ENCODE measurements at regions not wholly inside any gene's neighbourhood (a gene's known extent, or its start where the extent isn't known, plus 50 kb on each side); places are given as distances from the start of the nearest gene placed in this dataset.

GRCh38 chr9:71384343-71384742 is 262.9 kb upstream of the TRPM3 start:
- FAIRE-seq = no peak
- no peak for DNase-seq (ENCODE audit: insufficient read length, low spot score)

GRCh38 chr9:71383308-71383940 is 262.0 kb upstream of the TRPM3 start:
- FAIRE-seq = no peak
- no peak for DNase-seq (ENCODE audit: insufficient read length, low spot score)

GRCh38 chr9:71368157-71368556 is 246.7 kb upstream of the TRPM3 start:
- no peak for DNase-seq (ENCODE audit: insufficient read length, low spot score)
- no peak for FAIRE-seq

GRCh38 chr9:71364186-71364955 is 242.9 kb upstream of the TRPM3 start:
- FAIRE-seq (no peak), DNase-seq (ENCODE audit: insufficient read length, low spot score) (no peak)

- DNase-seq (ENCODE audit: insufficient read length, low spot score) (no peak), FAIRE-seq (no peak)
Observed at GRCh38 chr9:71363286-71363961, 242.0 kb upstream of the TRPM3 start.

- FAIRE-seq = no peak
- no peak for DNase-seq (ENCODE audit: insufficient read length, low spot score)
Observed at GRCh38 chr9:71361357-71361756, 239.9 kb upstream of the TRPM3 start.

GRCh38 chr9:71357346-71357745 is 235.9 kb upstream of the TRPM3 start:
- FAIRE-seq (no peak), DNase-seq (ENCODE audit: insufficient read length, low spot score) (no peak)

GRCh38 chr9:71355884-71356283 is 234.5 kb upstream of the TRPM3 start:
- FAIRE-seq (no peak), DNase-seq (ENCODE audit: insufficient read length, low spot score) (no peak)

- no peak for FAIRE-seq
- DNase-seq (ENCODE audit: insufficient read length, low spot score) = no peak
Observed at GRCh38 chr9:71353720-71354119, 232.3 kb upstream of the TRPM3 start.

GRCh38 chr9:71352837-71353236 is 231.4 kb upstream of the TRPM3 start:
- FAIRE-seq (no peak), DNase-seq (ENCODE audit: insufficient read length, low spot score) (no peak)

GRCh38 chr9:71349218-71349617 is 227.8 kb upstream of the TRPM3 start:
- DNase-seq (ENCODE audit: insufficient read length, low spot score) (no peak), FAIRE-seq (no peak)

- DNase-seq (ENCODE audit: insufficient read length, low spot score) = no peak
- no peak for FAIRE-seq
Observed at GRCh38 chr9:71333321-71333720, 211.9 kb upstream of the TRPM3 start.

GRCh38 chr9:71331603-71332002 is 210.2 kb upstream of the TRPM3 start:
- DNase-seq (ENCODE audit: insufficient read length, low spot score) = no peak
- no peak for FAIRE-seq

GRCh38 chr9:71329873-71330272 is 208.5 kb upstream of the TRPM3 start:
- DNase-seq (ENCODE audit: insufficient read length, low spot score) (no peak), FAIRE-seq (no peak)

GRCh38 chr9:71326360-71326759 is 204.9 kb upstream of the TRPM3 start:
- DNase-seq (ENCODE audit: insufficient read length, low spot score) (no peak), FAIRE-seq (no peak)

- FAIRE-seq = no peak
Observed at GRCh38 chr9:71323357-71323756, 201.9 kb upstream of the TRPM3 start.

GRCh38 chr9:71322311-71322710 is 200.9 kb upstream of the TRPM3 start:
- no peak for FAIRE-seq
- no peak for DNase-seq (ENCODE audit: insufficient read length, low spot score)

More at GRCh38 chr9:71323357-71323756, 201.9 kb upstream of the TRPM3 start:
- no peak for DNase-seq (ENCODE audit: insufficient read length, low spot score)

GRCh38 chr9:71308454-71308853 is 187.0 kb upstream of the TRPM3 start:
- FAIRE-seq (no peak), DNase-seq (ENCODE audit: insufficient read length, low spot score) (no peak)

GRCh38 chr9:71306134-71306533 is 184.7 kb upstream of the TRPM3 start:
- no peak for FAIRE-seq
- no peak for DNase-seq (ENCODE audit: insufficient read length, low spot score)

- FAIRE-seq (no peak), DNase-seq (ENCODE audit: insufficient read length, low spot score) (no peak)
Observed at GRCh38 chr9:71303351-71303750, 181.9 kb upstream of the TRPM3 start.

- DNase-seq (ENCODE audit: insufficient read length, low spot score) = no peak
Observed at GRCh38 chr9:71302776-71303175, 181.4 kb upstream of the TRPM3 start.

GRCh38 chr9:71295928-71296327 is 174.5 kb upstream of the TRPM3 start:
- FAIRE-seq (no peak), DNase-seq (ENCODE audit: insufficient read length, low spot score) (no peak)

More at GRCh38 chr9:71302776-71303175, 181.4 kb upstream of the TRPM3 start:
- no peak for FAIRE-seq
